Uterus (tissue), 2 donors: ENCODE measurements at regions not wholly inside any gene's neighbourhood (a gene's known extent, or its start where the extent isn't known, plus 50 kb on each side); places are given as distances from the start of the nearest gene placed in this dataset.

ENCODE experiments used
- CTCF ChIP-seq, 4 experiments: fragments of 200-600 bp in 2 of 4; fragments of 450-650 bp in 2 of 4; sonication (generic) in 2 of 4; IDR thresholded peaks; one replicate each; pipeline ENCODE4 v1.5.1; 2016 to 2019; ENCODE audit warnings: antibody characterized with exemption in 4 of 4, mild to moderate bottlenecking in 2 of 4, moderate library complexity in 1 of 4
- POLR2A ChIP-seq, 2 donors: fragments of 450-650 bp; IDR thresholded peaks; one replicate each; pipeline ENCODE4 v1.6.1; 2016; ENCODE audit warnings: antibody characterized with exemption in 2 of 2, mild to moderate bottlenecking in 1 of 2, moderate library complexity in 1 of 2

DNA sequence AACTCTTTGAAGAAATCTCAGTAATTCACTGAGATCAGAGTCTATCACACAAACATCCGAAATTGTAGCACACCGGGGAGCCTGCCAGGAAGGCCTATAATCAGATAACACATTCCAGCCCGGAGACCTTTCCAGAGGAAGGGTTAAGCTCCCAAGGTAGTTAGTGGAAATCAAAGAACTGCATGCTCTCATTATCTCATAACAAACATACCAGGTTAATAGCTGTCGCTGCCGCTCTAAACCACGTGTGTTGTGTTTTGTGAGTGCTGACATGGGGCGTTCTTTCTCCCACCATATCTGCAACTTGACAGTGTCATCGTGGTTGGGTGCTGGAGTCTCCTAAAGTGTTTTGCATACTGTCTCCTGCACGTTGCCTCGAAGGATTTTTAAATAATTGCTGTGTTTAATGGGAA, 120.7 kb upstream of the CARD11 start:
- no peak for TF ChIP-seq POLR2A (IDR thresholded peaks at IDR 0.05)
- TF ChIP-seq CTCF (IDR thresholded peaks at IDR 0.05): no peak
